ENCODE measurements at regions not wholly inside any gene's neighbourhood (a gene's known extent, or its start where the extent isn't known, plus 50 kb on each side); places are given as distances from the start of the nearest gene placed in this dataset.

DNA sequence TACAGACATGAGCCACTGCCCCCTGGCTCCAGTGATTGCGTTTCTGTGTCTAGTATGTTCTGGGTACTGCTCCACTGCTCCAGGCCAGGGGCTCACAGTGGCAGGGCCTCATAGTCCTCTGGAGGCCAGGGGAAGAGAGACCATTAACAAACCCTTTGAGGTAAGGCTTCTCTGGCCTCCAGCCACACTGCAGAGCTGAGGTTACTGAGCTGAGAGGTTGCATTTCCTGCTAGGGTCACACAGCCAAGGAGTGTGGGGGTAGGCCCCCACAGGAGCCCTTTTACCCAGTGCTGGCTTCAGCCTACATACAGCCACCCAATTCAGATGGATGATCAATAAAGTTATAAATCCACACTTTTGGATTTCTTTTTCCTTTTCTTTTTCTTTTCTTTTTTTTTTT, 50.4 kb upstream of the DLX4 start:
- no peak for DNase-seq (ENCODE audit: extremely low read depth, low read depth)
- H3K4me3 ChIP-seq (replicated peaks; ENCODE audit: low read depth, low read length): no peak overlapping the region
- TF ChIP-seq CTCF (IDR thresholded peaks at IDR 0.05; ENCODE audit: low read depth, low read length, missing control alignments): no peak

All from HFF-Myc (cell line).